NCI-H2171 (cell line): ENCODE measurements at regions not wholly inside any gene's neighbourhood (a gene's known extent, or its start where the extent isn't known, plus 50 kb on each side); places are given as distances from the start of the nearest gene placed in this dataset.

Experiments used
- DNase-seq: peaks from one replicate; lab custom pipeline; 2025; lab: John Stamatoyannopoulos, UW

GRCh38 chr17:77307479-77308198 is 166.9 kb downstream of the SEC14L1 start:
- no peak for DNase-seq

GRCh38 chr17:77308861-77309726 is 168.3 kb downstream of the SEC14L1 start:
- DNase-seq, result no peak

- no peak for DNase-seq
Measured at GRCh38 chr17:77310336-77310735, 169.6 kb downstream of the SEC14L1 start.

- no peak for DNase-seq
Measured at GRCh38 chr17:77311371-77311981, 170.7 kb downstream of the SEC14L1 start.

GRCh38 chr17:77312061-77312701 is 171.4 kb downstream of the SEC14L1 start:
- DNase-seq, result no peak

- DNase-seq, result no peak
Measured at GRCh38 chr17:77312786-77313599, 172.2 kb downstream of the SEC14L1 start.

- DNase-seq, result no peak
Measured at GRCh38 chr17:77313831-77314230, 173.1 kb downstream of the SEC14L1 start.

GRCh38 chr17:77314601-77315000 is 173.8 kb downstream of the SEC14L1 start:
- DNase-seq, result no peak

- DNase-seq, result no peak
Measured at GRCh38 chr17:77315010-77315409, 174.2 kb downstream of the SEC14L1 start.

- DNase-seq, result no peak
Measured at GRCh38 chr17:77315551-77316190, 174.9 kb downstream of the SEC14L1 start.

- DNase-seq, result no peak
Measured at GRCh38 chr17:77316191-77316641, 175.4 kb downstream of the SEC14L1 start.

GRCh38 chr17:77316651-77317050 is 175.9 kb downstream of the SEC14L1 start:
- DNase-seq, result no peak

- DNase-seq, result no peak
Measured at GRCh38 chr17:77317091-77317750, 176.5 kb downstream of the SEC14L1 start.

GRCh38 chr17:77318021-77318420 is 177.3 kb downstream of the SEC14L1 start:
- no peak for DNase-seq

GRCh38 chr17:77318491-77319210 is 177.9 kb downstream of the SEC14L1 start:
- DNase-seq, result no peak

GRCh38 chr17:77319211-77320043 is 178.7 kb downstream of the SEC14L1 start:
- no peak for DNase-seq

GRCh38 chr17:77320044-77320440 is 179.3 kb downstream of the SEC14L1 start:
- no peak for DNase-seq

- DNase-seq, result no peak
Measured at GRCh38 chr17:77320485-77321256, 179.9 kb downstream of the SEC14L1 start.
